Activated B cell treated with CpG ODN at 0.5 μM for 24 hours (primary cell): ENCODE measurements at regions not wholly inside any gene's neighbourhood (a gene's known extent, or its start where the extent isn't known, plus 50 kb on each side); places are given as distances from the start of the nearest gene placed in this dataset.

Experiments used
- ATAC-seq: fragments of 200-7000 bp; cut with Tn5 transposase; one replicate; pipeline ENCODE4 v1.10.0; 2021; ENCODE audit warnings: low read depth, mild to moderate bottlenecking, moderate library complexity
- CTCF ChIA-PET: fragments of 350-600 bp; sonication (Branson Sonifier 250); formaldehyde crosslinking; loops from one replicate; lab custom pipeline; 2021; ENCODE audit warnings: antibody characterized with exemption; lab: Charles Lee
- POLR2A ChIA-PET: fragments of 350-600 bp; sonication (Branson Sonifier 250); formaldehyde crosslinking; loops from one replicate; lab custom pipeline; 2021; ENCODE audit warnings: antibody characterized with exemption; lab: Charles Lee
- DNase-seq: peaks from one replicate; pipeline ENCODE4 v3.0.0; 2022
- H3K27ac Mint-ChIP-seq: one replicate; pipeline ENCODE4 v1.8.0; 2020; ENCODE audit warnings: mixed read lengths
- H3K27me3 Mint-ChIP-seq: one replicate; pipeline ENCODE4 v1.8.0; 2021; ENCODE audit warnings: mixed read lengths
- H3K36me3 Mint-ChIP-seq: one replicate; pipeline ENCODE4 v1.8.0; 2021; ENCODE audit warnings: low read depth, mixed read lengths
- H3K4me1 Mint-ChIP-seq: one replicate; pipeline ENCODE4 v1.8.0; 2021; ENCODE audit warnings: mixed read lengths
- H3K4me3 Mint-ChIP-seq: one replicate; pipeline ENCODE4 v1.8.0; 2020; ENCODE audit warnings: mild to moderate bottlenecking, mixed read lengths
- H3K9me3 Mint-ChIP-seq: one replicate; pipeline ENCODE4 v1.8.0; 2020; ENCODE audit warnings: mixed read lengths
- intact Hi-C: fragments of 100-400 bp; cut with micrococcal nuclease; formaldehyde crosslinking; loops from one replicate; pipeline ENCODE4 v1.15.1; 2024
- TF ChIP-seq, protein P1 (sequence below): fragments of 200-600 bp; IDR thresholded peaks from one replicate; pipeline ENCODE4 v1.8.0; 2022; ENCODE audit warnings: antibody characterized with exemption, mild to moderate bottlenecking

DNA sequence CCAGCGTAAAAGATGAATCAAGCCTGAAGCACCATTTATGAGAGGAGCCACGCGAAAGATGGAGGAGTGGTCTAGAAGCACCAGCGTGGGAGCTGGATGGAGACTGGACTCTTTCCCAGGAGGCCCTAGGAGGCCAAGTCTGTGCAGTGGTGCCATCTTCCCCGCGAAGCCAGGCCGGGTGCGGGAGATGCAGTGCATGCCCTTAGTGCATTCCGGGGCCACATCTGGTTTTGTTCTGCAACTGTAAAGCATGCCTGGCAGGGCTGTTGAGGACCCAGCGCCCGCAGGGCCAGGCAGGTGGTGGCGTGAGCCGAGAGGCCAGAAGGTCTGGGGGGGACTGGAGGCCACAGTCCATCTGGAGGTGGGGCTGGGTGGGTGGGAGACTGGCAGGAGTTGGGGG is 78.6 kb upstream of the ADRA2C start:
- no peak overlapping the region for H3K27ac Mint-ChIP-seq
- H3K36me3 Mint-ChIP-seq, result no peaks in the 10 kb centered on the region
- no peak for DNase-seq
- ChIA-PET POLR2A (no interaction called here), CTCF (no interaction called here)
- TF ChIP-seq, protein P1, sequence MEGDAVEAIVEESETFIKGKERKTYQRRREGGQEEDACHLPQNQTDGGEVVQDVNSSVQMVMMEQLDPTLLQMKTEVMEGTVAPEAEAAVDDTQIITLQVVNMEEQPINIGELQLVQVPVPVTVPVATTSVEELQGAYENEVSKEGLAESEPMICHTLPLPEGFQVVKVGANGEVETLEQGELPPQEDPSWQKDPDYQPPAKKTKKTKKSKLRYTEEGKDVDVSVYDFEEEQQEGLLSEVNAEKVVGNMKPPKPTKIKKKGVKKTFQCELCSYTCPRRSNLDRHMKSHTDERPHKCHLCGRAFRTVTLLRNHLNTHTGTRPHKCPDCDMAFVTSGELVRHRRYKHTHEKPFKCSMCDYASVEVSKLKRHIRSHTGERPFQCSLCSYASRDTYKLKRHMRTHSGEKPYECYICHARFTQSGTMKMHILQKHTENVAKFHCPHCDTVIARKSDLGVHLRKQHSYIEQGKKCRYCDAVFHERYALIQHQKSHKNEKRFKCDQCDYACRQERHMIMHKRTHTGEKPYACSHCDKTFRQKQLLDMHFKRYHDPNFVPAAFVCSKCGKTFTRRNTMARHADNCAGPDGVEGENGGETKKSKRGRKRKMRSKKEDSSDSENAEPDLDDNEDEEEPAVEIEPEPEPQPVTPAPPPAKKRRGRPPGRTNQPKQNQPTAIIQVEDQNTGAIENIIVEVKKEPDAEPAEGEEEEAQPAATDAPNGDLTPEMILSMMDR, result no peak
- H3K27me3 Mint-ChIP-seq, result peaks cover 4% of the 10 kb centered on the region
- no peak overlapping the region for H3K4me3 Mint-ChIP-seq
- H3K9me3 Mint-ChIP-seq, result peaks cover 4% of the 10 kb centered on the region
- no peaks in the 10 kb centered on the region for H3K4me1 Mint-ChIP-seq
- intact Hi-C loops, result no loop called here
- no peak for ATAC-seq

DNA sequence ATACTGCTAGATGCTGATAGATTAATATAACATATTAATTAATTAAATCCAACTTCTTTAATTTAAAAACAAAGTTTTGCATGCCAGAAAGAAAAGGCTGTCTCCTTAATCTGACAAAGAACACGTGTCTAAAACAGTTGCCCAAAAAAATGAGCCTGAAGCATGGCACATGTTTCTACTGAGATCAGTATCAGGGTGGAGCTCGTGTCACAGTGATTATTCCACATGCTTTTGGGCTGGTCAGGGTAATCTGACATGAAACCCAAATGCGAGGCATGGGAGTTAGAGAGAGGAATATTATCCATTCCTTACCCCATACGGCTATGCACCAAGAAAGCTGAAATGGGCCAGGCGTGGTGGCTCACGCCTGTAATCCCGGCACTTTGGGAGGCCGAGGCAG is 79.4 kb upstream of the ADRA2C start:
- TF ChIP-seq, protein P1, result no peak
- Mint-ChIP-seq H3K36me3 (no peaks in the 10 kb centered on the region), H3K27me3 (peaks cover 5% of the 10 kb centered on the region), H3K4me1 (no peaks in the 10 kb centered on the region), H3K9me3 (peaks cover 1% of the 10 kb centered on the region), H3K4me3 (no peak overlapping the region), H3K27ac (no peak overlapping the region)
- POLR2A ChIA-PET, result no interaction called here
- intact Hi-C loops, result no loop called here
- DNase-seq (no peak), ATAC-seq (no peak)
- CTCF ChIA-PET, result no interaction called here

DNA sequence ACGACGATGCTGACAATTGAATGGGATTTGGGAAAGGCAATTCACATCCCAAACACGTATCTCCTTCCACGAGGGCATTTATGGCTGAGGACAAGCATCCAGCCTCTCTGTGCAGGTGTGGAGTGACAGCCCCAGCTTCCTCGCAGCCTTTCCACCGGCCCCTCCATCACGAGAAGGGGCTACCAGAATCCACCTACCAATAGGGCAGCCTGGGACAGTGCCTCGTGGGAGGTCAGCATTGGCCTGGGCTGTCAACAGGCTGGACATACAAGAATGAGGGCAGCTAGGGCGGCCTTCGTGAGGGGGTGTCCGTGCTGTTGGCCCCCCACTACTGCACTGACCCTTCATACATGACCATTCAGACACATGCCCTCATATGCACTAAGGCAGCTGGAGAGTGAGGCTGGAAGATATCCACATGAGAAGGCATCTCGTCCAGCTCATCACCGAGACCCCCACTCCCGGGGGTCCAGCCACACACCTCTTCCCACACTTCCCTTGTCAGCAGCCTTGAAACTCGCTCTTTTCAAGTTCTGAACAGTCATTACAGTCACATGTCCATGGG is 81.0 kb upstream of the ADRA2C start:
- no peaks in the 10 kb centered on the region for H3K9me3 Mint-ChIP-seq
- DNase-seq (no peak), ATAC-seq (no peak)
- H3K4me1 Mint-ChIP-seq, result no peaks in the 10 kb centered on the region
- H3K36me3 Mint-ChIP-seq, result no peaks in the 10 kb centered on the region
- peaks cover 5% of the 10 kb centered on the region for H3K27me3 Mint-ChIP-seq
- TF ChIP-seq, protein P1, result no peak
- intact Hi-C loops, result no loop called here
- no peak overlapping the region for H3K27ac Mint-ChIP-seq
- H3K4me3 Mint-ChIP-seq, result no peak overlapping the region
- ChIA-PET CTCF (no interaction called here), POLR2A (no interaction called here)

DNA sequence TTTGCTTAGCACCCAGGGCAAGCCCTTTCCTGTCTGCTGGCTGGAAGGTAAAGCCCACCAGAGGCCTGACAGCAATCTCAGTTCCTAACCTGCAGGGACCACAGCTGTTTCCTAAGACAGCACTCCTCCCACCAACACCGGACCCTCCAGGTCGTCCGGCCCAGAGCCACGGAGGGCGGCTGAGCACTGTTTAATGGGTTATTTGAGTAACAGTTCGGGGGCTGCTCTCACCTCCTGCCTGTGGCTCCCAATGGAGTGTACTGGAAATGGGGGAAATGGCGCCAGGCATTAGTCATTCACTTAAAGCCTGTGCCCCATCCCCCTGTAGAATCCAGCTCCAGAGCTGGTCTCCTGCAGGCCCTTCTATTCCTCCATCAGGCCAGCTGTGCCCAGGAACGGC is 81.6 kb upstream of the ADRA2C start:
- POLR2A ChIA-PET, result no interaction called here
- intact Hi-C loops, result no loop called here

DNA sequence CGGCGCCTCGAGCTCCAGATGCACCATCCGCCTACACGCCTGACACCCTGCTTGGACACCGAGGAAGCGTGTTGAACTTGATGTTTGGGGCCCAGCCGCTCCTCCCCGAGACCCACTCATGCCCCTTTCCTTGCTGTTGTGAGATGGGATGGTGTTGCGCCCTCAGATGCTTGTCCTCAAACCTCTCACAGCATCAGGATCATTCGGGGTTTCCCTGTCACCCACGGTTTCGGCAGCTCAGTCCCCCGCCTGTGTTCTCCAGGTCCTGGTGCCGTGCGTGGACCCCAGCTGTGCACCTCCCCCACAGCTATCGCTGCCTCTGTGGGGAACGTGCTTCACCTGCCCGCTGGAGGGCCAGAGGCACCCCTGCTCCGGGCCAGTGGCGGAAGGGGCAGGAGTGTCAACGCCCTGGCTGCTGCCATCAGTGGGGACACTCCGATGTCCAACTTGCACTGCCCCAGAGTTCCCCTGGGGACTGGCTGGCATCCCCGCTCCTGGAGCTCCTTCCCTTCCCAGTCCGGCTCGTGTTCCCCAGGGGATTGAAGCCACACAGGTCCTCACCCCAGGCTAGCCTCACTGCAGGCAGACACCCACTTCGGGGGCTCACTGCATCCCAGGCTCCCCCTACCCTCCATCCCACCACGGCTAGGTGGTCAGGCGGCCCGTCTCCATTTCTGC is 82.3 kb upstream of the ADRA2C start:
- Mint-ChIP-seq H3K27me3 (peaks cover 5% of the 10 kb centered on the region), H3K36me3 (no peaks in the 10 kb centered on the region), H3K9me3 (no peaks in the 10 kb centered on the region), H3K4me1 (no peaks in the 10 kb centered on the region), H3K4me3 (no peak overlapping the region), H3K27ac (no peak overlapping the region)
- ChIA-PET POLR2A (no interaction called here), CTCF (no interaction called here)
- ATAC-seq (no peak), DNase-seq (no peak)
- TF ChIP-seq, protein P1, result no peak
- intact Hi-C loops, result no loop called here

More for the DNA sequence above, 81.6 kb upstream of the ADRA2C start:
- TF ChIP-seq, protein P1, result no peak
- H3K27ac Mint-ChIP-seq, result no peak overlapping the region
- peaks cover 5% of the 10 kb centered on the region for H3K27me3 Mint-ChIP-seq
- no peak overlapping the region for H3K4me3 Mint-ChIP-seq
- CTCF ChIA-PET, result no interaction called here
- no peak for ATAC-seq
- H3K36me3 Mint-ChIP-seq, result no peaks in the 10 kb centered on the region
- H3K9me3 Mint-ChIP-seq, result no peaks in the 10 kb centered on the region
- no peak for DNase-seq
- H3K4me1 Mint-ChIP-seq, result no peaks in the 10 kb centered on the region
